NT2/D1 (cell line): ENCODE measurements at regions not wholly inside any gene's neighbourhood (a gene's known extent, or its start where the extent isn't known, plus 50 kb on each side); places are given as distances from the start of the nearest gene placed in this dataset.
"Not testable (repeated sequence)": the region's sequence is repeated elsewhere in the genome, so short reads cannot be mapped to it uniquely, and the experiment has no call there.

Experiments used
- SUZ12 ChIP-seq: IDR thresholded peaks from 2 replicates; pipeline ENCODE4 v1.6.1; 2011; ENCODE audit not compliant: insufficient read length, insufficient read depth; ENCODE audit errors: extremely low read depth
- YY1 ChIP-seq: IDR thresholded peaks from 2 replicates; pipeline ENCODE4 v1.6.1; 2011; ENCODE audit not compliant: insufficient read length, insufficient read depth

GRCh38 chr2:194511070-194511469, 1146.0 kb upstream of the SLC39A10 start:
- TF ChIP-seq SUZ12, YY1: not testable (repeated sequence)
